NCI-H1092 (cell line): ENCODE measurements at regions not wholly inside any gene's neighbourhood (a gene's known extent, or its start where the extent isn't known, plus 50 kb on each side); places are given as distances from the start of the nearest gene placed in this dataset.

Source experiments
- DNase-seq: peaks from one replicate; lab custom pipeline; 2025; lab: John Stamatoyannopoulos, UW

- DNase-seq: no peak
Observed at GRCh38 chr2:234676109-234676782, 179.4 kb upstream of the ARL4C start.

GRCh38 chr2:234674781-234675201 lies 177.9 kb upstream of the ARL4C start:
- no peak for DNase-seq

- no peak for DNase-seq
Observed at GRCh38 chr2:234673961-234674759, 177.3 kb upstream of the ARL4C start.

- no peak for DNase-seq
Observed at GRCh38 chr2:234673501-234673900, 176.6 kb upstream of the ARL4C start.

- DNase-seq: no peak
Observed at GRCh38 chr2:234672498-234673150, 175.7 kb upstream of the ARL4C start.

GRCh38 chr2:234671716-234672115 lies 174.8 kb upstream of the ARL4C start:
- no peak for DNase-seq

GRCh38 chr2:234671231-234671630 lies 174.3 kb upstream of the ARL4C start:
- no peak for DNase-seq

GRCh38 chr2:234670806-234671205 lies 173.9 kb upstream of the ARL4C start:
- no peak for DNase-seq

- no peak for DNase-seq
Observed at GRCh38 chr2:234670052-234670451, 173.2 kb upstream of the ARL4C start.

- no peak for DNase-seq
Observed at GRCh38 chr2:234669621-234670020, 172.7 kb upstream of the ARL4C start.

GRCh38 chr2:234669001-234669400 lies 172.1 kb upstream of the ARL4C start:
- DNase-seq: no peak

GRCh38 chr2:234666911-234667310 lies 170.0 kb upstream of the ARL4C start:
- DNase-seq: no peak

- DNase-seq: no peak
Observed at GRCh38 chr2:234665304-234665703, 168.4 kb upstream of the ARL4C start.

- no peak for DNase-seq
Observed at GRCh38 chr2:234661849-234662248, 165.0 kb upstream of the ARL4C start.

GRCh38 chr2:234661175-234661574 lies 164.3 kb upstream of the ARL4C start:
- no peak for DNase-seq

- no peak for DNase-seq
Observed at GRCh38 chr2:234655706-234656105, 158.8 kb upstream of the ARL4C start.

GRCh38 chr2:234650911-234651310 lies 154.0 kb upstream of the ARL4C start:
- no peak for DNase-seq

GRCh38 chr2:234649951-234650350 lies 153.1 kb upstream of the ARL4C start:
- DNase-seq: no peak

GRCh38 chr2:234643407-234643806 lies 146.5 kb upstream of the ARL4C start:
- DNase-seq: no peak

GRCh38 chr2:234641086-234641485 lies 144.2 kb upstream of the ARL4C start:
- no peak for DNase-seq

GRCh38 chr2:234640657-234641056 lies 143.8 kb upstream of the ARL4C start:
- no peak for DNase-seq

GRCh38 chr2:234638966-234639365 lies 142.1 kb upstream of the ARL4C start:
- DNase-seq: no peak

- no peak for DNase-seq
Observed at GRCh38 chr2:234635284-234635683, 138.4 kb upstream of the ARL4C start.
